ENCODE measurements at regions not wholly inside any gene's neighbourhood (a gene's known extent, or its start where the extent isn't known, plus 50 kb on each side); places are given as distances from the start of the nearest gene placed in this dataset.

DNA sequence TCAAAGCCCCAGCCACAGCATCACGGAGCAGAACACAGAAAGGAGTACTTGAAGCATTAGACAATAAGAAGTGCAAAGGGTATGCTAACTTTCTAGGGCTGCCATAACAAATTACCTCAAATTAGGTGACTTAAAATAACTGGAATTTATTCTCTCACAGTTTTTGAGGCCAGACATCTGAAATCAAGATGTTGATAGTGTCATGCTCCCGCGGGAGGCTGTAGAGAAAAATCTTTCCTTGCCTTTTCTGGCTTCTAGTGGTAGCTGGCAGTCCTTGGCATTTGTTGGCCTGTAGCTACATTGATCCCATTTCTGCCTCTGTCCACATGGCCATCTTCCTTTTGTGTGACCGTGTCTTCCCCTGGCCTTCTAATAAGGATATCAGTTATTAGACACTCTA is 51.9 kb upstream of the SPDL1 start:
- no peak overlapping the region for H3K4me3 Mint-ChIP-seq
- H3K36me3 Mint-ChIP-seq (ENCODE audit: low read depth): no peaks in the 10 kb centered on the region
- DNase-seq (ENCODE audit: low read depth, low spot score): no peak
- H3K27ac Mint-ChIP-seq (ENCODE audit: unreplicated experiment): no peak overlapping the region
- H3K27me3 Mint-ChIP-seq (ENCODE audit: low read depth): peaks cover 5% of the 10 kb centered on the region
- H3K9me3 Mint-ChIP-seq: peaks cover 6% of the 10 kb centered on the region
- TF ChIP-seq, protein P1, sequence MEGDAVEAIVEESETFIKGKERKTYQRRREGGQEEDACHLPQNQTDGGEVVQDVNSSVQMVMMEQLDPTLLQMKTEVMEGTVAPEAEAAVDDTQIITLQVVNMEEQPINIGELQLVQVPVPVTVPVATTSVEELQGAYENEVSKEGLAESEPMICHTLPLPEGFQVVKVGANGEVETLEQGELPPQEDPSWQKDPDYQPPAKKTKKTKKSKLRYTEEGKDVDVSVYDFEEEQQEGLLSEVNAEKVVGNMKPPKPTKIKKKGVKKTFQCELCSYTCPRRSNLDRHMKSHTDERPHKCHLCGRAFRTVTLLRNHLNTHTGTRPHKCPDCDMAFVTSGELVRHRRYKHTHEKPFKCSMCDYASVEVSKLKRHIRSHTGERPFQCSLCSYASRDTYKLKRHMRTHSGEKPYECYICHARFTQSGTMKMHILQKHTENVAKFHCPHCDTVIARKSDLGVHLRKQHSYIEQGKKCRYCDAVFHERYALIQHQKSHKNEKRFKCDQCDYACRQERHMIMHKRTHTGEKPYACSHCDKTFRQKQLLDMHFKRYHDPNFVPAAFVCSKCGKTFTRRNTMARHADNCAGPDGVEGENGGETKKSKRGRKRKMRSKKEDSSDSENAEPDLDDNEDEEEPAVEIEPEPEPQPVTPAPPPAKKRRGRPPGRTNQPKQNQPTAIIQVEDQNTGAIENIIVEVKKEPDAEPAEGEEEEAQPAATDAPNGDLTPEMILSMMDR (conservative IDR thresholded peaks at IDR 0.05): no peak
- H3K4me1 Mint-ChIP-seq: peaks cover 23% of the 10 kb centered on the region

- H3K4me3 Mint-ChIP-seq: no peak overlapping the region
- H3K27ac Mint-ChIP-seq (ENCODE audit: unreplicated experiment): no peak overlapping the region
- peaks cover 8% of the 10 kb centered on the region for H3K9me3 Mint-ChIP-seq
- peaks cover 13% of the 10 kb centered on the region for H3K4me1 Mint-ChIP-seq
- TF ChIP-seq, protein P1 (conservative IDR thresholded peaks at IDR 0.05): no peak
- no peak for DNase-seq (ENCODE audit: low read depth, low spot score)
- peaks cover 15% of the 10 kb centered on the region for H3K27me3 Mint-ChIP-seq (ENCODE audit: low read depth)
- H3K36me3 Mint-ChIP-seq (ENCODE audit: low read depth): no peaks in the 10 kb centered on the region
Measured at GRCh38 chr5:169527863-169528262, 55.7 kb upstream of the SPDL1 start.

DNA sequence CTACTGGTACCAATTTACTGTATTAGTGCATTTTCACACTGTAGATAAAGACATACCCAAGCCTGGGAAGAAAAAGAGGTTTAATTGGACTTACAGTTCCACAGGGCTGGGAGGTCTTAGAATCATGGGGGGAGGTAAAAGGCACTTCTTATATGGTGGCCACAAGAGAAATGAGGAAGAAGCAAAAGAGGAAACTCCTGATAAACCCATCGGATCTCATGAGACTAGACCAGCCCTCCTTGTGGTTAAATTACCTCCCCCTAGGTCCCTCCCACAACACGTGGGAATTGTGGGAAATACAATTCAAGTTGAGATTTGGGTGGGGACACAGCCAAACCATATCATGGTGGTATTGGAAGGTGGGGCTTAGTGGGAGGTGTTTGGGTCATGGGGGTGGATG is 56.5 kb upstream of the SPDL1 start:
- Mint-ChIP-seq H3K9me3 (peaks cover 8% of the 10 kb centered on the region), H3K27ac (ENCODE audit: unreplicated experiment) (no peak overlapping the region), H3K36me3 (ENCODE audit: low read depth) (no peaks in the 10 kb centered on the region), H3K27me3 (ENCODE audit: low read depth) (peaks cover 20% of the 10 kb centered on the region), H3K4me1 (peaks cover 12% of the 10 kb centered on the region), H3K4me3 (no peak overlapping the region)
- no peak for DNase-seq (ENCODE audit: low read depth, low spot score)
- TF ChIP-seq, protein P1 (conservative IDR thresholded peaks at IDR 0.05): no peak

DNA sequence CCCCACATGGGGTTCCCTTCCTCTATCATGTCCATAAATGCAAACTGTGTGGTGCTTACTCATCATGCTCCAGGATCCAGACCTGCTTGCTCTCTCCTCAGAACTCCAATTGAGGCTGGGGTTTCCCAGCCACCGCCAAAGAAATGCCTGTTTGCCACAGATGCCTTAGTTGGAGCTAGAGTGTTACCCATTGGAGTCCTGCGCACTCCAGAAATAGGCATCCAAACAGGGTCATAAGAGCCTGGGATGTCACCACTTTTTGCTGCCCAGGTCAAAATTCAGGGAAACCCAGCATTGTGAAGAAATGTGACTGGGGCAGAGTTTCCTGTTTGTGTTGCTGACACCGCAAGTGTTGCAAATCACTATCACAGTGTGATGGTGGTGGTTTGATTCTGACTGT is 60.7 kb upstream of the SPDL1 start:
- TF ChIP-seq, protein P1 (conservative IDR thresholded peaks at IDR 0.05): no peak
- Mint-ChIP-seq H3K9me3 (peaks cover 10% of the 10 kb centered on the region), H3K36me3 (ENCODE audit: low read depth) (no peaks in the 10 kb centered on the region), H3K4me3 (no peak overlapping the region), H3K27ac (ENCODE audit: unreplicated experiment) (no peak overlapping the region), H3K4me1 (no peaks in the 10 kb centered on the region), H3K27me3 (ENCODE audit: low read depth) (peaks cover 22% of the 10 kb centered on the region)
- DNase-seq (ENCODE audit: low read depth, low spot score): no peak

- Mint-ChIP-seq H3K4me3 (no peak overlapping the region), H3K27me3 (ENCODE audit: low read depth) (peaks cover 19% of the 10 kb centered on the region), H3K9me3 (peaks cover 6% of the 10 kb centered on the region), H3K4me1 (no peaks in the 10 kb centered on the region), H3K27ac (ENCODE audit: unreplicated experiment) (peak overlapping the region; percentile 35), H3K36me3 (ENCODE audit: low read depth) (no peaks in the 10 kb centered on the region)
- DNase-seq (ENCODE audit: low read depth, low spot score): no peak
- TF ChIP-seq, protein P1 (conservative IDR thresholded peaks at IDR 0.05): no peak
Measured at GRCh38 chr5:169521366-169521983, 62.1 kb upstream of the SPDL1 start.

All from neural crest cell (in vitro differentiated cells).